GM19238 (cell line): ENCODE measurements at regions not wholly inside any gene's neighbourhood (a gene's known extent, or its start where the extent isn't known, plus 50 kb on each side); places are given as distances from the start of the nearest gene placed in this dataset.

Experiments
- DNase-seq: peaks from one replicate; pipeline ENCODE4 v3.0.0; 2011; ENCODE audit warnings: low spot score; ENCODE audit not compliant: insufficient read length

- DNase-seq = no peak
Measured at GRCh38 chr13:109670776-109671175, 115.6 kb downstream of the IRS2 start.

- no peak for DNase-seq
Measured at GRCh38 chr13:109669956-109670355, 116.4 kb downstream of the IRS2 start.

- no peak for DNase-seq
Measured at GRCh38 chr13:109669234-109669612, 117.2 kb downstream of the IRS2 start.

- DNase-seq = no peak
Measured at GRCh38 chr13:109668433-109669233, 117.8 kb downstream of the IRS2 start.

- no peak for DNase-seq
Measured at GRCh38 chr13:109667807-109668291, 118.5 kb downstream of the IRS2 start.

GRCh38 chr13:109667056-109667455 is 119.3 kb downstream of the IRS2 start:
- DNase-seq = no peak

- no peak for DNase-seq
Measured at GRCh38 chr13:109666656-109667055, 119.7 kb downstream of the IRS2 start.

- DNase-seq = no peak
Measured at GRCh38 chr13:109665781-109666249, 120.6 kb downstream of the IRS2 start.

- no peak for DNase-seq
Measured at GRCh38 chr13:109665240-109665639, 121.1 kb downstream of the IRS2 start.

GRCh38 chr13:109657395-109657794 is 129.0 kb downstream of the IRS2 start:
- no peak for DNase-seq

- no peak for DNase-seq
Measured at GRCh38 chr13:109656206-109656605, 130.2 kb downstream of the IRS2 start.

- DNase-seq = no peak
Measured at GRCh38 chr13:109655611-109656010, 130.8 kb downstream of the IRS2 start.

GRCh38 chr13:109655206-109655600 is 131.2 kb downstream of the IRS2 start:
- no peak for DNase-seq

- no peak for DNase-seq
Measured at GRCh38 chr13:109654341-109655205, 131.8 kb downstream of the IRS2 start.

GRCh38 chr13:109652531-109652930 is 133.9 kb downstream of the IRS2 start:
- no peak for DNase-seq

GRCh38 chr13:109651854-109652253 is 134.5 kb downstream of the IRS2 start:
- DNase-seq = no peak

GRCh38 chr13:109651311-109651710 is 135.1 kb downstream of the IRS2 start:
- DNase-seq = no peak

GRCh38 chr13:109650861-109651260 is 135.5 kb downstream of the IRS2 start:
- DNase-seq = no peak

GRCh38 chr13:109649713-109650112 is 136.7 kb downstream of the IRS2 start:
- DNase-seq = no peak

GRCh38 chr13:109647699-109648098 is 138.7 kb downstream of the IRS2 start:
- DNase-seq = no peak

GRCh38 chr13:109647053-109647452 is 139.3 kb downstream of the IRS2 start:
- no peak for DNase-seq

GRCh38 chr13:109646423-109646822 is 140.0 kb downstream of the IRS2 start:
- DNase-seq = no peak
